Liver (tissue), 3 donors: ENCODE measurements at regions not wholly inside any gene's neighbourhood (a gene's known extent, or its start where the extent isn't known, plus 50 kb on each side); places are given as distances from the start of the nearest gene placed in this dataset.

Experiments used
- CTCF ChIP-seq: fragments of 150-350 bp; IDR thresholded peaks from 2 replicates; pipeline ENCODE4 v1.5.1; 2017; ENCODE audit warnings: improper control_type of control experiment, low read depth, low read length; ENCODE audit not compliant: missing input control
- EGR1 ChIP-seq, 2 donors: IDR thresholded peaks; 2 replicates each; pipeline ENCODE4 v1.6.1; 2016 to 2018; ENCODE audit warnings: antibody characterized with exemption in 2 of 2, low read depth in 2 of 2
- GABPA ChIP-seq, 2 donors: IDR thresholded peaks in 1 of 2; conservative IDR thresholded peaks in 1 of 2; 2 replicates each; pipeline ENCODE4 v1.6.1; 2016; ENCODE audit warnings: antibody characterized with exemption in 2 of 2, mild to moderate bottlenecking in 1 of 2, moderate library complexity in 1 of 2
- JUND ChIP-seq, 2 donors: IDR thresholded peaks; 2 replicates each; pipeline ENCODE4 v1.6.1; 2016; ENCODE audit warnings: antibody characterized with exemption in 2 of 2
- MAX ChIP-seq: IDR thresholded peaks from 2 replicates; pipeline ENCODE4 v1.6.1; 2016; ENCODE audit warnings: antibody characterized with exemption
- SP1 ChIP-seq: IDR thresholded peaks from 2 replicates; pipeline ENCODE4 v1.6.1; 2018; ENCODE audit warnings: antibody characterized with exemption, mild to moderate bottlenecking
- TAF1 ChIP-seq: conservative IDR thresholded peaks from 2 replicates; pipeline ENCODE4 v1.6.1; 2016; ENCODE audit warnings: antibody characterized with exemption, mild to moderate bottlenecking
- YY1 ChIP-seq: IDR thresholded peaks from 2 replicates; pipeline ENCODE4 v1.6.1; 2016; ENCODE audit warnings: antibody characterized with exemption, mild to moderate bottlenecking
- donor health status: healthy.
- donor health status: healthy.

GRCh38 chr4:138798404-138798803, 217.2 kb upstream of the NOCT start:
- no peak for TF ChIP-seq CTCF
- TF ChIP-seq MAX, result no peak
- no peak for TF ChIP-seq SP1
- no peak for TF ChIP-seq TAF1
- TF ChIP-seq YY1, result no peak
- no peak for TF ChIP-seq JUND (IDR thresholded peaks at IDR 0.05)
- no peak for TF ChIP-seq GABPA (IDR thresholded peaks at IDR 0.05 in 1 of 2, conservative IDR thresholded peaks at IDR 0.05 in 1 of 2)
- TF ChIP-seq EGR1 (IDR thresholded peaks at IDR 0.05; ENCODE audit: low read depth in 2 of 2), result no peak
